WTC11 (cell line): ENCODE measurements at regions not wholly inside any gene's neighbourhood (a gene's known extent, or its start where the extent isn't known, plus 50 kb on each side); places are given as distances from the start of the nearest gene placed in this dataset.

Experiments used
- CTCF ChIP-seq: fragments of 200-600 bp; IDR thresholded peaks from 2 replicates; pipeline ENCODE4 v1.8.0; 2022; ENCODE audit warnings: antibody characterized with exemption
- PRDM15 ChIP-seq: sonication (generic); formaldehyde crosslinking; IDR thresholded peaks from 2 replicates; pipeline ENCODE4 v1.8.0; 2022; ENCODE audit warnings: missing genetic modification reagents
- TCF7 ChIP-seq: sonication (generic); formaldehyde crosslinking; IDR thresholded peaks from 2 replicates; pipeline ENCODE4 v1.8.0; 2022; ENCODE audit warnings: mild to moderate bottlenecking, low read depth, missing genetic modification reagents, moderate library complexity
- ZNF121 ChIP-seq: sonication (generic); formaldehyde crosslinking; IDR thresholded peaks from 2 replicates; pipeline ENCODE4 v1.8.0; 2023; ENCODE audit warnings: missing genetic modification reagents
- ZNF317 ChIP-seq: sonication (generic); formaldehyde crosslinking; IDR thresholded peaks from 2 replicates; pipeline ENCODE4 v1.8.1; 2023; ENCODE audit warnings: low read depth, mild to moderate bottlenecking, moderate library complexity, missing genetic modification reagents, borderline replicate concordance

- TF ChIP-seq ZNF121 (CRISPR knock-in tag), result no peak
- TF ChIP-seq TCF7 (CRISPR knock-in tag), result no peak
- TF ChIP-seq CTCF, result no peak
- no peak for TF ChIP-seq PRDM15 (CRISPR knock-in tag)
- TF ChIP-seq ZNF317 (CRISPR knock-in tag), result no peak
Measured at GRCh38 chr4:79083406-79084010, 144.3 kb upstream of the PAQR3 start.
